ENCODE measurements at regions not wholly inside any gene's neighbourhood (a gene's known extent, or its start where the extent isn't known, plus 50 kb on each side); places are given as distances from the start of the nearest gene placed in this dataset.

DNA sequence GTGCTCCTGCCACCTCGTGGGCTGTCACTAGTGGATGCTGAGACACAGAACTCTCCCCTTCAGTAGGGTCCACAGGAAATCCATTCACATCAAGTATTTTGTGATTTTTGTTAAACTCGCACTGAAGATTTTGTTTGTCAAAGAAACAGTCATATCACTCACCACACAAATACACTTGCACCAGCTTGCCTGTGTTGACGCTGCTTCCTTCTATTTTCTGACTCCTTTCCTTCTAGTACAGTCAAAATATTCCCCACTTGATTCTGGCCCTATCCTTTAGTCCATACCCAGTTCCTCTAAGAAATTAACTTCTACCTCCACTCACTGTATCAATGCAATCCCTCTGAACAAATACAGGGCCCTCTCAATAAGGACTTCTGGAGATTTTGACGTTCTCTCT lies 213.2 kb upstream of the ARL4C start:
- no peak overlapping the region for H3K27ac ChIP-seq
- TF ChIP-seq, protein P1, sequence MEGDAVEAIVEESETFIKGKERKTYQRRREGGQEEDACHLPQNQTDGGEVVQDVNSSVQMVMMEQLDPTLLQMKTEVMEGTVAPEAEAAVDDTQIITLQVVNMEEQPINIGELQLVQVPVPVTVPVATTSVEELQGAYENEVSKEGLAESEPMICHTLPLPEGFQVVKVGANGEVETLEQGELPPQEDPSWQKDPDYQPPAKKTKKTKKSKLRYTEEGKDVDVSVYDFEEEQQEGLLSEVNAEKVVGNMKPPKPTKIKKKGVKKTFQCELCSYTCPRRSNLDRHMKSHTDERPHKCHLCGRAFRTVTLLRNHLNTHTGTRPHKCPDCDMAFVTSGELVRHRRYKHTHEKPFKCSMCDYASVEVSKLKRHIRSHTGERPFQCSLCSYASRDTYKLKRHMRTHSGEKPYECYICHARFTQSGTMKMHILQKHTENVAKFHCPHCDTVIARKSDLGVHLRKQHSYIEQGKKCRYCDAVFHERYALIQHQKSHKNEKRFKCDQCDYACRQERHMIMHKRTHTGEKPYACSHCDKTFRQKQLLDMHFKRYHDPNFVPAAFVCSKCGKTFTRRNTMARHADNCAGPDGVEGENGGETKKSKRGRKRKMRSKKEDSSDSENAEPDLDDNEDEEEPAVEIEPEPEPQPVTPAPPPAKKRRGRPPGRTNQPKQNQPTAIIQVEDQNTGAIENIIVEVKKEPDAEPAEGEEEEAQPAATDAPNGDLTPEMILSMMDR (conservative IDR thresholded peaks at IDR 0.05): no peak

DNA sequence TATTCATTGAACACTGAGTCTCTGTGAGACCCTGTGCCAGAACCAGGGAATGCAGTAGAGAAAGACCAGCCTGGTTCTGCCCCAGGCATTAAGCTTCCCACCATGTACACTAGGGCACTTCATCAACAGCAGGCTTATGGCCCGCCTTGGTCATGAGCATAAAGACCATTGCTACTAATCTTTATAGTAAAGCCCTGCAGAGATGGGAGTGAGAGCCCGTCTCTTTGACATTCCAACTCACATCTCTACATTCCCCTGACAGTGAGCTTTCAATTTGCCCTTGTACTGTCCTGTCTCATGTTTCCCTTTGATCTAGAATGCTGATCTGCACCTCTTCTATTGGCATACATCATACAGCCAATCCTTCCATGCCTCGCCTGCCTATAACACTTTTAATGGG lies 211.8 kb upstream of the ARL4C start:
- TF ChIP-seq, protein P1 (conservative IDR thresholded peaks at IDR 0.05): no peak
- no peak overlapping the region for H3K27ac ChIP-seq

DNA sequence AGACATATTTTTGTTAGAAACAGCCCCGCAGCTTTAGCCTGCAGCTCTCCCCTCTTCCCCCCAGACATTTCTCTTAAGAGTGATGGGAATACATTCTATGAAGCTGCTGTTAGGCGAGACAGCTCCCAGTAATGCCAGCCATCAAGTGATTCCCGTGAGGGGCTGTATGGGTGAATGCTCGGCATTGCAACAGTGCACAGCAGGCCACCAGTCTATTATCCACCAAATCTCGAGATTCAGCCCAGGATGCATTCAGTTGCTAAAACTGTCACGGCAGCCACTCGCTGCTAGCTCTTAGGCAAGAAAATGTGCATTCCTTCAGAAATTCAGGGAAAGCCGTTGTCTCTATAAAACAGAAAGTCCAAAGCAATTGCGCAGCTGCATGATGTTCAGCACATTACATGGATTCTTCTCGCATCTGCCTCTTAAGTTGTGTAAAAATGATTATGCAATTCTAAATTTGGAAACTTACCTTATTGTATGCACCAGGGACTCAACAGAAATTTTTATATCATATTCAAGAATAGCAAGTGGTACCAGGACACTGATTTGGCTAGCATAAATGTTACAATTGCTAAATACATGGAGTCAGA lies 211.3 kb upstream of the ARL4C start:
- TF ChIP-seq, protein P1 (conservative IDR thresholded peaks at IDR 0.05): no peak

DNA sequence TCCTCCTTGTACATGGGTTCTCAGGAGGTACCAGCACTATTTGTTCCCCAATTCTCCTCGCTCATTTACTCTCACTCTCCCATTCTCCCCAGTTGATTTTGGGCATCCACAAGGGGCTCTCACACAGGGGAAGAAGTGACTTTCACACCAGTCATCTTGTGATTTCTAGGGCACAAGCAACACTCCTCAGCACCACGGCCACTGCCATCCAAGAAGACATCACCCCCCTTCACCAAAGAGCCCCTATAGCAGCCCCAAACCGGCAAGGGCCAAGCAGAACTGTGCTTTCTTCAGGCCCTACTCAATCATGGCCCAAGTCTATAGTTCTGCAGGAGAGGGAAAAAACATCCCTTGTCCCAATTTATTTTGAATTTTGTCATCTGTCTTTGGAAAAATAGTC lies 209.2 kb upstream of the ARL4C start:
- TF ChIP-seq, protein P1 (conservative IDR thresholded peaks at IDR 0.05): no peak
- no peak overlapping the region for H3K27ac ChIP-seq

More for the DNA sequence above, 211.3 kb upstream of the ARL4C start:
- no peak overlapping the region for H3K27ac ChIP-seq

DNA sequence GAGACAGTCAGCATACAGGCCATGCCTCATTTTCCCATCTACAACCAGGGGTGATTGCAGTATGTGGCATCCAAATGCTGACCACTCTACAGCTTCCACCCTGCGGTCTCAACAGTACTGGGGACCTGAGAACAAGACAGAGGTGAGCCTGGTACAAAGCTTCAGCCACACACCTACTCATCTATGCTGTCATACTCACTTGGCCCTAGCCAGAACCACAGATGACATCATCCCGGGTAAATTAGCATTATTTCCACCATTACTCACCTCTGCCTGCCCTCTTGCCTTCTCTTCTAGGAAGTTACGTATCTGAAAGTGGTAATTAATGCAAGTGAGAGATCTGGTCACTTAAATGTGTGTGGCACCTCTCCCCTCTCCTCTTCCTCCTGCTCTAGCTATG lies 208.2 kb upstream of the ARL4C start:
- H3K27ac ChIP-seq: no peak overlapping the region
- TF ChIP-seq, protein P1 (conservative IDR thresholded peaks at IDR 0.05): no peak

DNA sequence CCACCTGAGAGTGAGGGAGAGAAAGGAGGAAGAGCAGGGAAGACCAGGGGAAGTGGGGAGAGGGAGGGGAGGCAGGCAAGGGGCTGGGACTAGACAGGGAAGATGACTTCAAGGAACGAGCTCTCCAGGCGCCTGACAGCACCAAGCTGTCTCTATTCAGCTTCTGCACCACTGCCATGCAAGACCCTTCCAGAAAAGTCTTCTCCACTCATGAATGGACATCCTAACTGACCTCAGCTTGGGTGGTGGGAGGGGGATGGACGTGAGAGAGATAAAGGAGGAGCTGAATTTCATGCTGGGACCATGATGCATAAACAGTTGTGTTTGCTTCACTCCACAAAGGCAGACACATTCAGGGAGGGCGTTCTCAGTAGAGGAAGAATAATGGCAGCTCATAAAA lies 206.4 kb upstream of the ARL4C start:
- TF ChIP-seq, protein P1 (conservative IDR thresholded peaks at IDR 0.05): no peak
- H3K27ac ChIP-seq: no peak overlapping the region

DNA sequence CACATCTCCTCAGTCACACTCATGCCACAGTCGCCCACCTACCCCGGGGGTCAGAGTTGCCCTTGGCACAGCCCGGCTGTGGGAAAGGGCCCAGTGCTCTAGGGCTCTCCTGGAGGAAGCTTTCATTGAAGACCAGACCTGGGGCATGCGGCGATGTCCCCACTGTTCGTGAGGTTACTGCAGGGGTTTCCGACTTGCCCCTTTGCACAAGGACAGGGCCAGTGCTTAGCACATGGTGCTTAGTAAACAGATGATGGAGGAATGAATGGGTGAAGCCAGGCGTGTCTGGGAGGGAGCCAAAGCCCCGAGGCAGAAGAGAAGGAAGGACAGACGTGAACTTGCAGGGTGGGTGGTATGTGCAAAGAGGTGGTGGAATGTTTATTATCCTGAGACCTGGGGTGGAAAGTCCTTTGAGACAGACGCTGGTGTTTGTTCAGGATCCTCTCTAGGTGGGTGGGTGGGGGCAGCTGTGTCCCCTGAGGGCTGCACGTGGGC lies 205.9 kb upstream of the ARL4C start:
- TF ChIP-seq, protein P1 (conservative IDR thresholded peaks at IDR 0.05): no peak
- no peak overlapping the region for H3K27ac ChIP-seq

All from VCaP (cell line).